Right renal pelvis (tissue), 4 donors: ENCODE measurements at regions not wholly inside any gene's neighbourhood (a gene's known extent, or its start where the extent isn't known, plus 50 kb on each side); places are given as distances from the start of the nearest gene placed in this dataset.
"Not testable (repeated sequence)": the region's sequence is repeated elsewhere in the genome, so short reads cannot be mapped to it uniquely, and the experiment has no call there.

Experiments used
- DNase-seq, 4 donors: peaks; one replicate each; pipeline ENCODE4 v3.0.0-alpha.2; 2013; ENCODE audit warnings: low read depth in 4 of 4, low spot score in 3 of 4, missing footprints in 1 of 4

DNA sequence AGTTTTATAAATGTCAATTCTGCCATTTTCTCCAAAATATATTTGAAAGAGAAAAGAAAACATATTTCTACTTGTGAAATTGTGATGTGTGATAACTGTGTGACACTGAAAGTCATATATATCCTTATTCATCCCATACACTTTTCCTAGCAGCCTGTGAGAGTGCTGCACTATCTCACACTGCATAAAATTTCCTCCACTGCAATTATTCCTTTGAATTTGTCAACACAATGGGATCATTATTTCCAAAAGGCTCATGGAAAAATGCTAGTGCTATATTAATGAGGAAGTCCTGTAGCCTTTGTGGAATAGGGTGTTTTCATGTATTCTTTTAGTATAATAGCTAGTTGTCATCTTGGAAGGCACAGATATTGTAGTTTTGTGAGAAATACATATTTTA, 504.1 kb downstream of the RPL10L start:
- DNase-seq, result no peak

DNA sequence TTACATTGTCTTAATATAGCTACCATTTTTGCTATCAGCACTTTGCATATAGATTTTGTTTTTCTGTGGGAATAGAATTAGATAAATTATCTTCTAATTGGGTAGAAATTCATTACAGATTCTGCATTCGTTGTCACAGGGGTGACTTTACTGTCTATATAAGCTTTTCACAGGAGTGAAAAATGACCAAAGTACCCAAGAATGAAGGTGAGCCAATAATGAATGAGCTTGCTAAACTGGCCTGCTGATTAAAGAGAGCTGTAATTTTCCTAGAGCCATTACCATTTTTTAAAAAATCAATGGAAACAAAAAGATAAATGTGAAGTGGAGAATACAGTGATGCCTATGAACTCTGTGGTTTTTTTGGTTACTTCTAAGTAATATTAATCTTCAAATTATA, 504.6 kb downstream of the RPL10L start:
- no peak for DNase-seq

DNA sequence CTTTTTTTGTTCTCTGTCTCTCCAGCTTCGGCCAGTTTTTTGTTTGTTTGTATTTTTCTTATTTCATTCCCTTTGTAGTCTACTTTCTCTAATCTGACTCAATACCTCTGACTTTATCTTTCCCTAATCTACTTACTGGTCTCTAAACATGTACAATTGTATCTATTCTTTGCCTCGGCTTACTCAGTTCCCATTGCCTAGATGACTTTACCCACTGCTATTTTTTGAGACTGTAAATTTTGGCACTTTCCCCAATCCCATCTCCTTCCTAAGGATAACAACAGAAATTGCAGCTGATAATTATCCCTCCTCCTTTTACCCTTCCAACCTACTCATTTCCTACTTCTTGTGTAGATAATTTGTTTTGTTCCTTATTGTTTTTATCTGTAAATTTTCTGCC, 511.1 kb downstream of the RPL10L start:
- no peak for DNase-seq

DNA sequence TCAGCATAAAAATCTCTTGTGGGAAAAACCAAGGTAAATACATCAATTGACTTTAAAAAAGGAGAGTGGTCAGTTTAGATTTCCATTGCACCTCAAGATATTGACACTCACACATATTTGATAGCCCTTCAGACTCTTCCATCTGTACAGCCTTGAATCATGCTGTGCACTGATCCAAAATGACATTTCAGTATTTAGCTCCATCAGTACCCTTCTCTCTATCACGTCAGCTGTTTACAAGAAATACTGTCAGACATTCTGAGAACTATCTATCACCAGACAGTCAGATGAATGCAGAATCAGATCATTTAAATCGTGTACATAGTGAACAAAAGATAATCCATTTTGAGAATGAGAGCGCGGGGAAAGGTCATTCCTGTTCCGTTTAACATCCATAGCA, 511.9 kb downstream of the RPL10L start:
- no peak for DNase-seq

DNA sequence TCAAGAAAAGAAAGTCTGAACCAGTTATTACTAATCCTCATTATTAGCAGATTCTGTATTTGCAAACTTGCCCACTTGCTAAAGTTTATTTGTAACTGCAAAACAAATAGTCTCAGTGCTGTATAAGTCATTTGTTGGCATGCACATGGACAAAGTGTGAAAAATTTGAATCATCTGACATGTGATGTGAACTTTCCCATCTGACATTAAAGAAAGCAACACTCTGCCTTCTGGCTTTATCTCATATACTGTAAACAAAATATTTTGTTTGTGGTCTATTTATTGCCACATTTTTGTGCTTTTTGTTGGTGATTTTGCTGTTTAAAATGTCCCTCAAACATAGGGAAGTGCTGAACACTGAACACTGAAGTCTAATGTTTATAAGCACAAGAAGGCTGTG, 513.8 kb downstream of the RPL10L start:
- DNase-seq, result no peak

DNA sequence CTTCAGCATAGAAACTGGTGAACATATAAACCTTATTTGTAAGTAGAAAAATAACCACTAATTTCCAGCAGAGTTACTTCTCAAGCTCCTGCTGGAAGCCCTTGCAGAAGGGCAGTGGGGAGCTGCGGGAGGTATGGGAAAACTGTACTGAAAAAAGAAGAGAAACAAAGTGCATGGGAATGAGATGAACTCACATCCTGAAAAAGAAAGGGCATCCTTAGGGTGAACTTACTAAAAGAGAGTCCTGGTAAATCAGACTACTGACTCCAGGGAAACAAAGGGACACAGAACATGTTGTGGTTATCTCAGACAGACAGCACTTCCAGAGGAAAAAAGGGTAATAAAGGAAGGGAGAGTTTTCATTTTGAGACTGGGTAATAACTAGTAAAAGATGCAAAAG, 515.1 kb downstream of the RPL10L start:
- no peak for DNase-seq

DNA sequence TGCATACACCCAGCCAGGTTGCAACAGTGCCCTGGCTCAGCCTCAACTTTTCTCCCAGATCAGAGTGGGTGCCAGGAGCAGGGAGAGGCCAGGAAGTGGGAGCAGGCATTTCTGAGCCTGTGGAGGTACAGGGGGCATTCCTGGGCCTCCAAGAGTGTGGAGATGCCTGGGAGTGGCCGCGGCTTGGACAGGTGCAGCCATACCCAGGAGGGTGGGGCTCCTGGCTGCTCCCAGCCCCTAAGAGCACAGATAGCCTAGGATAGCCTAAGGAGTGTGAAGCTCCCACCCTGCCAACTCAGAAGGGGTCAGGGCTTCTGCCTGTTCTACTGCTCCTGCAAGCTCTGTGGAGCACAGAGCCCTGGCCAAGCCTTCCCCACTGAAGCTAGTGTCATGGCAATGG, 543.4 kb downstream of the RPL10L start:
- no peak for DNase-seq

DNA sequence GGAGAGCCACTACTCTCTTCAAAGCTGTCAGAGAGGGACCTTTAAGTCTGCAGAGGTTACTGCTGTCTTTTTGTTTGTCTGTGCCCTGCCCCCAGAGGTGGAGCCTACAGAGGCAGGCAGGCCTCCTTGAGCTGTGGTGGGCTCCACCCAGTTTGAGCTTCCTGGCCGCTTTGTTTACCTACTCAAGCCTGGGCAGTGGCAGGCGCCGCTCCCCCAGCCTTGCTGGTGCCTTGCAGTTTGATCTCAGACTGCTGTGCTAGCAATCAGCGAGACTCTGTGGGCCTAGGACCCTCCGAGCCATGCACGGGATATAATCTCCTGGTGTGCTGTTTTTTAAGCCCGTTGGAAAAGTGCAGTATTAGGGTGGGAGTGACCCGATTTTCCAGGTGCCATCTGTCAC, 550.7 kb downstream of the RPL10L start:
- DNase-seq, result not testable (repeated sequence)

DNA sequence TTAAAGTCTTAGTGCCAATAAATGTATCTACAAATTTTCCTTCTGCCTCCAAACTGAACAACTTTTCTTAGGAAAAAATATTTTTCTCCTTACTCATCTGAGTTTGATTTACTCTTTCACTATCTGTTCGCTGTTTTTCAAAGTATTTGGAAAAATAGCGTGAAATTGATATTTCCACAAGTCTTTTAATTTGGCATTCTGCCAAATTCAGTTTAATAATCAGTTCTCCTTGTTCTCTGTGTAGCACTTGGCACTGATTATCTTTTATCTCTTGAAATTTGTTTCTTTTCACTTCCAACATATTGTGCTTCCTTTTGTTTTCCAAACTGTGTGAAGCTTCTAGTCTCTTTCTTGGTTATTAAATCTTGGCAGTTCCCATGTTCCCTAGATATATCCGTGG, 559.8 kb downstream of the RPL10L start:
- DNase-seq, result no peak

DNA sequence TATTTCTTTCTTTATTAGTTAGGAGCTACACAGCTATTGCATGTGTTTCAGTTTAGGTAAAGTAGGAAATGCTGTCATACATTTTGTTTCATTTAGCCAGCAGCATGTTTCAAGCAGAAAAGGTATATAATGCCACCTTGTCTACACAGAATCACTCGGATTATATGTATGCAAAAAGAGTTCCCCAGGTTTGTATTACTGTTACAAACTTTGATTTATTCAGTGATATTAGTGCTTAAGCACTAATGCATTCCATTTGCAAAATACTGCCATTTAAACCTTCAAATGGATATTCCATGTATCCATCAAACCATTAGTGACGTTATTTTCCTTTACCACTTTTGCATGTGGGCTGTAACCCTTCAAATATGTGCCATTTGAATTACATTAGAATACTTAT, 564.0 kb downstream of the RPL10L start:
- DNase-seq, result no peak

DNA sequence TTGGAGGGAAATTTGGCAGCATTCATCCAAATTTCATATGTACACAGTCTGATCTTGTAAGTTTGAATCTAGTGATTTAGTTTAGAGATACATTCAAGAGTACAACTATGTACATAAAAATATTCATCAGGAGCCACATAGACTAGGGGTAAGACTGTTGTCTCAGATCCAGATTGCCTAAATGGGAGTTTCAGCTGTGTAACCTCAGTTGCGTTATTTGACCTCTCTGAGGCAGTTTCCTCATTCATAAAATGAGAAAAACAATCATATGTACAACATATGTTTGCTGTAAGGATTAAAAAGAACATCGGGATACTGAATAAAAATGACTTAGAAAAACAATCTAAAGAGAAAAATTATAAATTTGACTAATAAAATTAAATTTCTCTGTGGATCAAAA, 577.5 kb downstream of the RPL10L start:
- no peak for DNase-seq

DNA sequence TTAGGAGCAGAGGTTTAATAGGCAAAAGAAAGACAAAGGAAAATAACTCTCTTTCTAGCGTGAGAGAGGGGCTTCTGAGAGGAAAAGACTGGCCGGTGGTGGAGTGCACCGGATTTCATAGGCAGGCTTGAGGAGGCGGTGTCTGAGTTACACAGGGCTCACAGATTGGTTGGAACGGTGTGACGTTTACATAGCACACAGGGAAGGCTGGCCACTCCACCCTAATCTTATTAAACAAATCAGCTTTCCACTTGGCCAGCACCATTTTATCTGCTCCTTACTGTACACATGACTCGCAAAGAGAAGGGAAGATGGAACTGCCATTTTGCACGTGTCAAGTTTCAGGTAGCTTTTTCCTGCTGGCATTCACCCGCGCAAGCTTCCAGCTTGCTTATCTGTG, 587.7 kb downstream of the RPL10L start:
- DNase-seq, result no peak

DNA sequence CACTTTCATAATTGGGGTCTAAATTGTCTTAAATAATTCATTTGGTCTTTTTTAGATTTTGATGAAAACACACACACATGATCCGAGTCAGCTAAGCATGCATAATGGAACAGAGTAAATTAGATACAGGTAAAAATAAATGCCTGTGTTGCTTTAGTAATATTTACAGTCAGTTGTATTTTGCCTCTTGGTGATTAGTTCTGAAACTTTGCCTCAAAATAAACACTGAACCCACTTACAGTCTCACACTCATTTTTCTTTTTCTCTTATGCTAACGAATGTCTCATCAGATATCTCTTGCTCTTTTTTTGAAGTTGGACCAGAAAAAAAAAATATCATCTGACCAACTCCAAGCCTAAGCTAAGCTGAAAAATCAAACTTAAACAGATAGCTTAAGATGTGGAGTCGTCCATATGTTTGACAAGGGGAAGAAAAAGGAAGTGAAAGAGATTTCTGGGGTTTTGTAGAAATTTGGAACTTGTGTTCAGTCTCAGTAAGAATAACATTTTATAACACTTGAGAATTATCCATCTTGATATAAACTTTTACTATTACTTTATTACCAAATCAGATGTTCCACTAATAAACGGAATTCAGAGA, 592.5 kb downstream of the RPL10L start:
- DNase-seq, result no peak

DNA sequence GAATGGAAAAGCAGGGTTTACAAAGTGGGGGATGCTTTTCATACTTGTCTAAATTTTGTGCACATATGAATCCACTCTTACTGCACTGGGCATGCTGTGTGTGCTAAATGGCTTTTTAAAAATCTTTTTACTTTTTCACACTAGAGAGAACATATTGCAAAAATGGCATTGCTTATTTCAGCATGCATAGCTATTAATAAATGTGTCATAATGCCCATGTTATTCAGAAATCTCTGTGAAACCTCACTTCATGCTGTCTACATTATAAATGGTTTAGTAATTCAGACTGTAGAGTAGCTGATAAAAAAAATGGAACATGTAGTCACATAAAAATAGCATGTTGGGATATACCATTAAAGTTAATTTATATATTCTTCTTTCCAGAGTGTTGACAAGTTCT, 593.8 kb downstream of the RPL10L start:
- DNase-seq, result no peak

DNA sequence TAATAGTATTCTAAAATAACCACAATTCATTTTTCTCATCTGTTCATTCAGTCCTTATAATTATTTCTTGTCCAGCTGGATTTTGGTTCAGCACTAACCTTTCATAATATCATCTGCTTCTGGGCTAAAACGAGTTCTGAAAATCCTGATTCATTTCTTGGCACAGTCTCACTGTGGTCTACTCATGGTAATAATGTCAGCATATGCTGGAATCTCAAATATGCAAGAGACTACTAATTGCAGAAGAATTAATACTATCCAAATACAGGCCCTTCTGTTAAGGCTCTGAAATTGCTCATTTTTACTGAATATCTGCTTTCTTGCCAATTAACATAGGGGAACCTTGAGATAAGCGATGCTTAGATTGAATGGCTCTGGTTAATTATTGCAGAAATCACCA, 597.1 kb downstream of the RPL10L start:
- DNase-seq, result no peak

DNA sequence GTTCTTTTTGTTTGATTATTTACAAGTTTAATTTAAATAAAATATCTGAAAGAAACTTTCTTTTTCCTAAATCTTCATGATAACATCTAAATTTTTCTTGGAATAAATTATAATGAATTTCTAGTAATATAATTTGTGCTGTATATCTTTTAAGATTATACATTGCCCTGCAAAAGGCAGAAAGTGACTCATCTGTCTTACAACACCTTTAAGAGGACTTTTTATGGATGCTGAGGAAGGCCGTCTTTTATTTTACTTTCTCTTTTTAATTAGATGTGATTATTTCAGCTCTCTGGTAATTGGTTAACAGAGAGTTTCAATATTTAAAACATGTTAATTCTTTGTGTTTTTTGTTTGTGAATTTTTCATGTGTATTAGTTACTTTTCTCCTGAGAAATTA, 598.4 kb downstream of the RPL10L start:
- DNase-seq, result no peak

DNA sequence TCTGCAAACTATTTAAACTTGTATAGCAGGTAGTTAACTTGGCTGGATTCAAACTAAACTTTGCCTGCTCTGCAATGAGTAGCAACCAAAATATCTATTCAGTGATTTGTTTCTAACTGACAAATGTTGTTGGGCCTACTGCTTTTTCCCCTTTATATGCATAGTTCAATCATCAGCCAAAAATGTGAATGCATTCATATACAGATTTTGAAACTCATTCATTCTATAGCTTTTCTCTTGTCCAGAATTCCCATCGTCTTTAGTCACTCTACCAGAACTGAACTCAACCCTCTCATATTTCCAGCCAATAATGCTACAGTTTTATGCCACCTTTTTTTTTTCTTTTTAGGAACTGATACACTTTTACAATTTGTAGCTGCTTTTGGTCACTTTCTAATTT, 599.8 kb downstream of the RPL10L start:
- DNase-seq, result no peak

DNA sequence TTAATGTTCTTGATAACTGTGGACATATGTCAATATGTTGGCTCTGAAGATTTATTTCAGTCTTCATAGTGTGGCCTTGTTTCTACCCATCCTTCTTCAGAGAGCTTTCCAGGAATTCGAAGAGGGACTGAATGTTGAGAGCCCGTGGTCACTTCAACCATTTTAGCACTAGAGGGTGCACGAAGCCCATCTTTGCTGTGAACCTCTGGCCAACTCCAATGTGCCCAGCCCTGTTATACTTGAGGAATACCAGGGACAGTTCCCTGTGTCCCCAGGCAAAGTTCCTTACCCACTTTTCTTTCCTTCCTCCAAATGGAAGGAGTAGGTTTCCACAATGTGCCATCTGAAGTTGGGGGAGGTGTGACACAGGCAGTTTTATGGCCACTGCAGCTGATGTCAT, 603.5 kb downstream of the RPL10L start:
- no peak for DNase-seq

DNA sequence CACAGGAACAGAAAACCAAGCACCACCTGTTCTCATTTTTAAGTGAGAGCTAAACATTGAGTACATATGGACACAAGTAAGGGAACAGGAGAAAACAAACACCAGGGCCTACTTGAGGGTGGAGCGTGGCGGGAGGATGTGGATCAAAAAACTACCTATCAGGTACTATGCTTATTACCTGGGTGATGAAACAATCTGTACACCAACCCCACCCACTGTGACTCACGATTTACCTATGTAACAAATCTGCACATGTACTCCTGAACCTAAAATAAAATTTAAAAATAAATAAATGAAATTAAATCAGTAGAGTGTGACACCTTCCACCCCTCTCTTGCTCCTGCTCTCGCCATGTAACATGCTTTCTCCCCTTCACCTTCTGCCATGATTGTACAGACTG, 615.5 kb downstream of the RPL10L start:
- DNase-seq, result no peak

DNA sequence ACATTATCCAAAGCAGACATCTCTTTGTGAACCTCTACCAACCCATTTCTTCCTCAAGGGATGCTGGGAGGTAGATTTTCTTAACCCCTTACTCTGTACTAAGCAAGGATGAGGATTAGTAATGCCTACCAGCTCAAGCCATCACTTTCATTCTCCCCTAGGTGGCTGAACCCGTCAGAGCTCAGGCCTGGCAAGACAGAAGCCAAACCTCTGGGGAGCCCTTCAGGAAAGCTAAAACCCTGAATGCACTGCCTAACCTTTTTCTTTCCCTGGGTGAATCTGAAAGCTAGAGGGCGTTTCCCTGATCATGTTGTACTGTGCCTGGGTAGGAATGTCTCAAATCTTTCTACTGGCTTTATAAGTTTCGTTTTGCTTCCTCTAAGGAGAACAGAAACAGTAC, 617.3 kb downstream of the RPL10L start:
- no peak for DNase-seq

DNA sequence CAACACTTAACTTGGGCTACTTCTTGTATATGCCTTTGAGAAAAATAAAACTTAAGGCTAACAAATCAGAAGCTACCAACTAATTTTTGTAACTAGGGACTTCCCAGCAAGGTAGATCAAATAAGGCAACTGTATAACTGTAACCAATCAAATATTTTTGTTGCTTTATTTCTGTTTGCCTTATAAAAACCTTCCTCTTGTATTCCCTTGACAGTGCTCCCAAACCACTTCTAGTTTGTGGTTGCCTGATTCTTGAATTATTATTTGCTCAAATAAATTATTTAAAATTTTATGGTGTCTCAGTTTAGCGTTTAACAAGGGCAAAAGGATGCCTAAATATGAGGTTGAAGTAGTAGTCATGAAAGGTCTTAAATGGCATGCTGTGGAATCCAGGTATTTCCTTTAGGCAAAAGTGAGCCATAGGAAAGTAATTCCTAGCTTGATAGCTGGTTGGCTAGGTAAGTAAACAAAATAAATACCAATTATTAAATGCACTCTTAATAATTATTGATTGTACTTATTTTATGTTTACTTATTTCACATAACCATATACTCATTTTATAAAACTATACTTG, 632.6 kb downstream of the RPL10L start:
- no peak for DNase-seq

DNA sequence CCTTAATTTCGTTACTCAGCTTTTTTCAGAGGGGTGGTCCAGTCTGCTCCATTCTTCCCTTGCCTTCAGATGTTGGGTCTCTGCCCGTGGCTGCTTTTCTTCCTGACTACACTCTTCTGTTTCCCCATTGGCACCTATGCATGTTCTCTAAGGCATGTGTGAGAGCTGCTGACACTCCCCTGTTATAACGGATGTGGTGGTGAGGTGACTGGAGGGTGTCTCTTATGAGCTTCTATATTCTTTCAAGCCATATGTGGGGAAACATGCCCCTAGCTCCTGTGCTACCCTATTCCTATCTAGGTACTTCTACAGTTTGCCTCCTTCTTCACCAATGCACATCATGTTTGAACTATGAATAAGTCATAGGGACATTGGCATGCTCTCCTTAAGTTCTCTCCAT, 643.2 kb downstream of the RPL10L start:
- DNase-seq, result no peak

DNA sequence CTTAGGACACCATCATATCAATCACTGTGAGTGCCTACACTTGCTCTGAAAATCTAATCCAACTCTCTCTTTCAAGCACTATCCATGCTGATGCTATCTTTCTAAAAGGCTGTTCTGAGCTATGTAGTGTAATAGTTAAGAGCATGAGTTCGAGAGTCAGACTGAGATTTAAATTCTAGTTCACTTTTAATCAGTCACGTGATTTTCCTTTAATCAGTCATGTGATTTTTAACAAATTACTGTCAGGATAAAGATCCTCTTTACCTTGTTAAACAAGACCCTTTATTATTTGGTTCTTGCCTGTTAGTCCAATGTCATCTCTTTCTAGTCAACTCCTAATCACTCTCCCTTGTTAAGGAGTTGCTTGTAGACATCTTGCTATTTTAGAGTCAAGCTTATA, 653.0 kb downstream of the RPL10L start:
- no peak for DNase-seq
